PC-9 (cell line): ENCODE measurements at regions not wholly inside any gene's neighbourhood (a gene's known extent, or its start where the extent isn't known, plus 50 kb on each side); places are given as distances from the start of the nearest gene placed in this dataset.

ENCODE experiments used
- EZH2 ChIP-seq: fragments of 200-600 bp; sonication (generic); IDR thresholded peaks from 2 replicates; pipeline ENCODE4 v1.8.0; 2017; ENCODE audit warnings: antibody characterized with exemption, low read depth
- TF ChIP-seq, protein P1 (sequence below): fragments of 200-600 bp; sonication (generic); conservative IDR thresholded peaks from 2 replicates; pipeline ENCODE4 v1.6.1; 2017; ENCODE audit warnings: mixed run types, antibody characterized with exemption, mild to moderate bottlenecking, moderate library complexity

DNA sequence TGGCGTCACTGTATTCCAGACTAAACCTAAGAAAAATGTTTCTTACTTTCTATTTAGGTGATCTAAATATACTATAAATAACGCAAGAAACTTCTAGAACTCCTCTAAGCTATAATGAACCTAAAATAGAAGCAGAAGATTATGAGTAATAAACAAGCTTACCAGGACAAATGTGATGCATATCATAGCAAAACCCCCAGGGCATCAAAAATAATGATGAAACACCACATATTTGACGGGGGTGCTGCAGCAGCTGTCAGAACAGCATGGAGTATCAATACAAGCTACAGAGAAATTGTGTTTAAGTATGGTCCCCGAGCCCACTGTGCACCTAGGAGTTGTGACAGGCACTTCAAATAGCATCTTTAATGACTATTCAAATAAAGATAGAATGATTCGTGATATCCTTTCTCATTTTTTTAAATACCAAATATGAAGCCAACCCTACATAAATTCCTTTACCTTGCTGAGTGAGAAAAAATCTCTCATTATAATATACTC lies 337.3 kb downstream of the CENPC start:
- TF ChIP-seq EZH2, result no peak
- TF ChIP-seq, protein P1, sequence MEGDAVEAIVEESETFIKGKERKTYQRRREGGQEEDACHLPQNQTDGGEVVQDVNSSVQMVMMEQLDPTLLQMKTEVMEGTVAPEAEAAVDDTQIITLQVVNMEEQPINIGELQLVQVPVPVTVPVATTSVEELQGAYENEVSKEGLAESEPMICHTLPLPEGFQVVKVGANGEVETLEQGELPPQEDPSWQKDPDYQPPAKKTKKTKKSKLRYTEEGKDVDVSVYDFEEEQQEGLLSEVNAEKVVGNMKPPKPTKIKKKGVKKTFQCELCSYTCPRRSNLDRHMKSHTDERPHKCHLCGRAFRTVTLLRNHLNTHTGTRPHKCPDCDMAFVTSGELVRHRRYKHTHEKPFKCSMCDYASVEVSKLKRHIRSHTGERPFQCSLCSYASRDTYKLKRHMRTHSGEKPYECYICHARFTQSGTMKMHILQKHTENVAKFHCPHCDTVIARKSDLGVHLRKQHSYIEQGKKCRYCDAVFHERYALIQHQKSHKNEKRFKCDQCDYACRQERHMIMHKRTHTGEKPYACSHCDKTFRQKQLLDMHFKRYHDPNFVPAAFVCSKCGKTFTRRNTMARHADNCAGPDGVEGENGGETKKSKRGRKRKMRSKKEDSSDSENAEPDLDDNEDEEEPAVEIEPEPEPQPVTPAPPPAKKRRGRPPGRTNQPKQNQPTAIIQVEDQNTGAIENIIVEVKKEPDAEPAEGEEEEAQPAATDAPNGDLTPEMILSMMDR, result no peak
